ENCODE measurements at regions not wholly inside any gene's neighbourhood (a gene's known extent, or its start where the extent isn't known, plus 50 kb on each side); places are given as distances from the start of the nearest gene placed in this dataset.

DNA sequence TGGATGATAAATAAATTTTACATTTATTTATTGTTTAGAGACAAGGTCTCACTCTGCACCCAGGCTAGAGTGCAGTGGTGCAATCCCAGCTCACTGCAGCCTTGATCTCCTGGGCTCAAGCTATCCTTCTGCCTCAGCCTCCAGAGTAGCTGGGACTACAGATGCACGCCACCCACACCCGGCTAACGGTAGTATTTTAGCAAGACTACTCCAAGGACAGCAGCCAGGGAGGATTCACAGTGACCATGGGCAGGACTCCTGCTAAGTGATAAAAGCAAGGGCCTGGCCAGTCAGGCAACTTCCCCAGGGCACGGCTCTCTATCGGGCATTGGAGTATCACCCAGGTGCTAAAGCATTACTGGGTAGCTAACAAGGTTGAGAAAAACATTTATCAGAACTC lies 55.4 kb downstream of the ARL6IP4 start:
- no peak for TF ChIP-seq EZH2phosphoT487 (conservative IDR thresholded peaks at IDR 0.05; ENCODE audit: low read length)
- TF ChIP-seq, protein P1, sequence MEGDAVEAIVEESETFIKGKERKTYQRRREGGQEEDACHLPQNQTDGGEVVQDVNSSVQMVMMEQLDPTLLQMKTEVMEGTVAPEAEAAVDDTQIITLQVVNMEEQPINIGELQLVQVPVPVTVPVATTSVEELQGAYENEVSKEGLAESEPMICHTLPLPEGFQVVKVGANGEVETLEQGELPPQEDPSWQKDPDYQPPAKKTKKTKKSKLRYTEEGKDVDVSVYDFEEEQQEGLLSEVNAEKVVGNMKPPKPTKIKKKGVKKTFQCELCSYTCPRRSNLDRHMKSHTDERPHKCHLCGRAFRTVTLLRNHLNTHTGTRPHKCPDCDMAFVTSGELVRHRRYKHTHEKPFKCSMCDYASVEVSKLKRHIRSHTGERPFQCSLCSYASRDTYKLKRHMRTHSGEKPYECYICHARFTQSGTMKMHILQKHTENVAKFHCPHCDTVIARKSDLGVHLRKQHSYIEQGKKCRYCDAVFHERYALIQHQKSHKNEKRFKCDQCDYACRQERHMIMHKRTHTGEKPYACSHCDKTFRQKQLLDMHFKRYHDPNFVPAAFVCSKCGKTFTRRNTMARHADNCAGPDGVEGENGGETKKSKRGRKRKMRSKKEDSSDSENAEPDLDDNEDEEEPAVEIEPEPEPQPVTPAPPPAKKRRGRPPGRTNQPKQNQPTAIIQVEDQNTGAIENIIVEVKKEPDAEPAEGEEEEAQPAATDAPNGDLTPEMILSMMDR (IDR thresholded peaks at IDR 0.05; ENCODE audit: insufficient read depth, low read length, poor library complexity, severe bottlenecking), result no peak
- H3K9ac ChIP-seq (ENCODE audit: low read length), result no peak overlapping the region
- no peaks in the 10 kb centered on the region for H3K9me3 ChIP-seq (ENCODE audit: insufficient read depth, low read length)
- H2AFZ ChIP-seq (ENCODE audit: low read depth, low read length, severe bottlenecking), result no peak overlapping the region
- no peaks in the 10 kb centered on the region for H3K36me3 ChIP-seq (ENCODE audit: low read length)
- no peaks in the 10 kb centered on the region for H3K79me2 ChIP-seq (ENCODE audit: insufficient read depth, low read length)
- H4K20me1 ChIP-seq (ENCODE audit: low read depth, low read length), result no peaks in the 10 kb centered on the region
- no peaks in the 10 kb centered on the region for H3F3A ChIP-seq (ENCODE audit: insufficient read depth)
- H3K27me3 ChIP-seq (ENCODE audit: low read length), result no peaks in the 10 kb centered on the region
- no peak overlapping the region for H3K4me3 ChIP-seq (ENCODE audit: insufficient read depth, low read length, poor library complexity, severe bottlenecking)
- H3K27ac ChIP-seq (ENCODE audit: low read depth, low read length), result no peak overlapping the region
- H3K4me2 ChIP-seq (ENCODE audit: low read depth, low read length, poor library complexity, severe bottlenecking), result no peak overlapping the region
- no peaks in the 10 kb centered on the region for H3K9me2 ChIP-seq (replicated peaks; ENCODE audit: insufficient read depth, low read length)

DNA sequence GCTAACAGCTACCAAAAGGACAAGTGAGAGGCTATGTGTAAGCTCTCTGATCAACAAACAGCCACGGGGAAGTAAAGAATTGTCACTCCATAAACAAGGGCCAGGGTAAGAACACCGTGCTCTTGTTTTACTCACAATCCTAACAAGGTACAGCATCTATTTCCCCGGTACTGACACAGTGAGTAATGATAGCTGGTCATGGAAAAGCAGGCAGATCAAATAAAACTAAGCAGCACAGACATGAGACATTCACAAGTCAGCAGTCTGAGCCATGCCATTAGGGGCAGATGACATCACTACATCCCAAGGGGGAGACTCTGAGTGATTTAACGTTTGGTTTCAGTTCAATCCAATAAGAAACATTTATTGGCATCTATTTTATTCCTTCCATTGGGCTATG lies 54.4 kb downstream of the ARL6IP4 start:
- Histone ChIP-seq H3K79me2 (ENCODE audit: insufficient read depth, low read length) (no peaks in the 10 kb centered on the region), H3K9ac (ENCODE audit: low read length) (no peak overlapping the region), H3K36me3 (ENCODE audit: low read length) (no peaks in the 10 kb centered on the region), H3K9me2 (replicated peaks; ENCODE audit: insufficient read depth, low read length) (no peaks in the 10 kb centered on the region), H3K27me3 (ENCODE audit: low read length) (no peaks in the 10 kb centered on the region), H4K20me1 (ENCODE audit: low read depth, low read length) (no peaks in the 10 kb centered on the region), H2AFZ (ENCODE audit: low read depth, low read length, severe bottlenecking) (no peak overlapping the region), H3K9me3 (ENCODE audit: insufficient read depth, low read length) (no peaks in the 10 kb centered on the region), H3F3A (ENCODE audit: insufficient read depth) (no peaks in the 10 kb centered on the region), H3K27ac (ENCODE audit: low read depth, low read length) (no peak overlapping the region), H3K4me3 (ENCODE audit: insufficient read depth, low read length, poor library complexity, severe bottlenecking) (no peak overlapping the region), H3K4me2 (ENCODE audit: low read depth, low read length, poor library complexity, severe bottlenecking) (no peak overlapping the region)
- TF ChIP-seq, protein P1 (IDR thresholded peaks at IDR 0.05; ENCODE audit: insufficient read depth, low read length, poor library complexity, severe bottlenecking), result no peak
- no peak for TF ChIP-seq EZH2phosphoT487 (conservative IDR thresholded peaks at IDR 0.05; ENCODE audit: low read length)

DNA sequence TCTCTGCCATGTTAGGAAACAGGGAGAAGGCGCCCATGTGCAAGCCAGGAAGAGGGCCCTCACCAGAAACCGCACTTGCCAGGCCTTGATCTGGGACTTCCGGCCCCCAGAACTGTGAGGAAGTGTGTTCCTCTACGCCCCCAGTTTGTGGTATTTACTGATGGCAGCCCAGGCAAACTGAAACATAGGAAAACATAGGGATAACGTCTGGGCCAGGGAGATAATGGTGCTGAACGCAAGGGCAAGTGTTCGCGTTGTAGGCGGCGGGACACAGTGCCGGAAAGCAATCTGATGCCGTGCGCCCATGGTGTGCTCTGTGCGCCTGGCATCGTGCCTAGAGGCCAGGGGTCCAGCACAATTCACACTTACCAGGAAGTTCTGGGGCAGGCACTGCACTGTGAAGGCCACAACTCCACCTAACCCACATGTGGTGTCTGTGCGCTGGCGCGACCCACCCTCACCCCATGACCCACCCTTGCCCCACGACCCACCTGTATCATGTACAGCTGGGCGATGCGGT lies 53.6 kb downstream of the ARL6IP4 start:
- H2AFZ ChIP-seq (ENCODE audit: low read depth, low read length, severe bottlenecking), result no peak overlapping the region
- H3K36me3 ChIP-seq (ENCODE audit: low read length), result no peaks in the 10 kb centered on the region
- no peak for TF ChIP-seq EZH2phosphoT487 (conservative IDR thresholded peaks at IDR 0.05; ENCODE audit: low read length)
- no peaks in the 10 kb centered on the region for H3K9me3 ChIP-seq (ENCODE audit: insufficient read depth, low read length)
- H3K79me2 ChIP-seq (ENCODE audit: insufficient read depth, low read length), result no peaks in the 10 kb centered on the region
- no peak overlapping the region for H3K4me3 ChIP-seq (ENCODE audit: insufficient read depth, low read length, poor library complexity, severe bottlenecking)
- no peak overlapping the region for H3K27ac ChIP-seq (ENCODE audit: low read depth, low read length)
- H3K4me2 ChIP-seq (ENCODE audit: low read depth, low read length, poor library complexity, severe bottlenecking), result no peak overlapping the region
- H3K27me3 ChIP-seq (ENCODE audit: low read length), result no peaks in the 10 kb centered on the region
- H3F3A ChIP-seq (ENCODE audit: insufficient read depth), result no peaks in the 10 kb centered on the region
- no peaks in the 10 kb centered on the region for H4K20me1 ChIP-seq (ENCODE audit: low read depth, low read length)
- H3K9ac ChIP-seq (ENCODE audit: low read length), result no peak overlapping the region
- no peaks in the 10 kb centered on the region for H3K9me2 ChIP-seq (replicated peaks; ENCODE audit: insufficient read depth, low read length)

DNA sequence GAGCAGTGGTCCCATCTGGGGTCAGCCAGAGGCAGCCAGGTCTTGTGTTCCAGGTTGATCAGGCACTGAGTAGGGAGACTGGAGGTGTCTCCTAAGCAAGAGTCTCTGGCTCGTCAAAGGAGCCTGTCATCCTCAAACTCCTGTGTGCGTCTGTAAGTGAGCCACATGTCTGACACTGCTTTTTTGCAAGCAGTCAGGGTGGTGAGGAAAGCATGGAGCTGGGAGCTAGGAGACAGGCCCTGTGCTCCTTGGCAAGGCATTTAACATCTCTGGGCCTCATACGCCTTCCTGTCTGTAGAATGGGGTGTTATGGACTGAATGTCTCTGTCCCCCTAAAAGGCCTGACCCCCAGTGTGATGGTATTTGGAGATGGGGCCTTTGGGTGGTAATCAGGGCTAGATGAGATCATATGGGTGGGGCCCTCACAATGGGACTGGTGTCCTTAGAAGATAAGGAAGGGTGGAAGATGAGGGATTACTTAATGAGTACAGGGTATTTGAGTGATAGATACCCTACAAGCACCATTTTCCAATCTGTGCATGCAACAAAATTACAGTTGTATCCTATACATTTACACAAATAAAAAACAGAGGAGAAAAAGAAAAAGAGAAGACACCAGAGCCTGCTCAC lies 53.0 kb downstream of the ARL6IP4 start:
- Histone ChIP-seq H3K9me2 (replicated peaks; ENCODE audit: insufficient read depth, low read length) (no peaks in the 10 kb centered on the region), H3K4me2 (ENCODE audit: low read depth, low read length, poor library complexity, severe bottlenecking) (no peak overlapping the region), H3K27me3 (ENCODE audit: low read length) (no peaks in the 10 kb centered on the region), H3K79me2 (ENCODE audit: insufficient read depth, low read length) (no peaks in the 10 kb centered on the region), H3K9ac (ENCODE audit: low read length) (no peak overlapping the region), H4K20me1 (ENCODE audit: low read depth, low read length) (no peaks in the 10 kb centered on the region), H3F3A (ENCODE audit: insufficient read depth) (no peaks in the 10 kb centered on the region), H3K4me3 (ENCODE audit: insufficient read depth, low read length, poor library complexity, severe bottlenecking) (no peak overlapping the region), H3K9me3 (ENCODE audit: insufficient read depth, low read length) (no peaks in the 10 kb centered on the region), H3K27ac (ENCODE audit: low read depth, low read length) (no peak overlapping the region), H2AFZ (ENCODE audit: low read depth, low read length, severe bottlenecking) (no peak overlapping the region), H3K36me3 (ENCODE audit: low read length) (no peaks in the 10 kb centered on the region)
- TF ChIP-seq EZH2phosphoT487 (conservative IDR thresholded peaks at IDR 0.05; ENCODE audit: low read length), result no peak
- TF ChIP-seq, protein P1 (IDR thresholded peaks at IDR 0.05; ENCODE audit: insufficient read depth, low read length, poor library complexity, severe bottlenecking), result no peak

Measured in SU-DHL-6 (cell line).